ENCODE measurements at regions not wholly inside any gene's neighbourhood (a gene's known extent, or its start where the extent isn't known, plus 50 kb on each side); places are given as distances from the start of the nearest gene placed in this dataset.

GRCh38 chr3:177290633-177291032 is 93.4 kb upstream of the TBL1XR1 start (continued):
- TF ChIP-seq ZNF362 (CRISPR knock-in tag; IDR thresholded peaks at IDR 0.05; ENCODE audit: borderline replicate concordance) (no peak), GTF3A (CRISPR knock-in tag; conservative IDR thresholded peaks at IDR 0.05) (no peak), PLSCR1 (CRISPR knock-in tag; IDR thresholded peaks at IDR 0.05; ENCODE audit: borderline replicate concordance) (no peak)

- Histone ChIP-seq H3K79me2 (ENCODE audit: insufficient read depth, low read length) (no peaks in the 10 kb centered on the region), H3K9ac (ENCODE audit: insufficient read depth, low read depth, low read length) (no peak overlapping the region), H3K4me1 (ENCODE audit: insufficient read depth, low read length) (no peaks in the 10 kb centered on the region), H2AFZ (ENCODE audit: low read length) (no peak overlapping the region), H3K4me3 (replicated peaks in 1 of 3; ENCODE audit: insufficient read depth in 1 of 3, low read depth in 2 of 3, low read length in 3 of 3) (no peak overlapping the region), H3K27me3 (ENCODE audit: control insufficient read depth in 1 of 2, insufficient read depth in 2 of 2, low read length in 2 of 2) (no peaks in the 10 kb centered on the region), H4K20me1 (ENCODE audit: insufficient read depth, low read length) (no peaks in the 10 kb centered on the region), H3K9me3 (ENCODE audit: low read length) (no peaks in the 10 kb centered on the region), H3K27ac (ENCODE audit: extremely low read length, insufficient read depth, low read length) (no peak overlapping the region), H3K4me2 (ENCODE audit: low read depth, low read length) (no peak overlapping the region), H3K36me3 (replicated peaks in 1 of 2; ENCODE audit: control insufficient read depth in 1 of 2, insufficient read depth in 2 of 2, low read length in 2 of 2) (no peaks in the 10 kb centered on the region)
- DNase-seq (ENCODE audit: low spot score) (no peak), FAIRE-seq (no peak), ATAC-seq (peak; percentile 51; the same call in 2 of the 3 replicates)
- CTCF ChIA-PET (ENCODE audit: low intra/inter-chr PET ratio, low total read pairs), result no interaction called here
- intact Hi-C loops (cut with micrococcal nuclease; ENCODE audit: unreplicated experiment), result no loop called here
- in situ Hi-C loops (cut with HindIII; ENCODE audit: extremely low pct_ligation_motif_present, low pct_unique_long_range_greater_than_20kb), result no loop called here
- BruUV-seq (replicated peaks), result no TSS peak
- TF ChIP-seq ZUFSP (CRISPR knock-in tag; IDR thresholded peaks at IDR 0.05; ENCODE audit: borderline replicate concordance), result no peak
- 30% methylated on average over 4 of the region's 4 CpGs for WGBS (ENCODE audit: low lambda C conversion rate)
- POLR2A ChIA-PET, result no interaction called here
These were observed 96.9 kb upstream of the TBL1XR1 start for GRCh38 chr3:177294221-177294620.
